ENCODE measurements at regions not wholly inside any gene's neighbourhood (a gene's known extent, or its start where the extent isn't known, plus 50 kb on each side); places are given as distances from the start of the nearest gene placed in this dataset.
"Not testable (repeated sequence)": the region's sequence is repeated elsewhere in the genome, so short reads cannot be mapped to it uniquely, and the experiment has no call there.

DNA sequence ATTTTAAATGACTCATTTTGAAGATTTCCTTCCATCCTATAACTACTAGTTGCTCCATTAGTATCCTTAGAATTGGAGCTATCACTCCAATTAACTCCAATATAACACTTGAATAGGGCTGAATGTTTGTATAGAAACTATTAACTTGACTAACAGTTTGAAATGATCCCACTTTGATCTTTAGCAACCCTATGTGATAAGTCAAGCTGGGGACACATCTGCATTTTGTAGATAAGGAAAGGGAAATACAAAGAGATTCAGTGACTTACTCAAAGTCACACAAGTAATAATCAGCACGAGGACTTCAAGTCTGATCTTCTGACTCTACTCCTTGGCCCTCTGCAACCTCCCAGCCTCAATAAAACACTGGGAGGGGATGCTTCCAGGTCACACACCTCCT lies 101.1 kb downstream of the TMEM215 start (continued):
- TF ChIP-seq POLR2AphosphoS5 (IDR thresholded peaks at IDR 0.05; ENCODE audit: low read depth): no peak
- TF ChIP-seq EZH2 (IDR thresholded peaks at IDR 0.05; ENCODE audit: low read depth, unreplicated experiment): no peak
- TF ChIP-seq CREB1 (CRISPR knock-in tag; IDR thresholded peaks at IDR 0.05; ENCODE audit: low read depth): no peak
- TF ChIP-seq ZNF331 (CRISPR knock-in tag; IDR thresholded peaks at IDR 0.05; ENCODE audit: low read depth): no peak
- TF ChIP-seq, protein P1, sequence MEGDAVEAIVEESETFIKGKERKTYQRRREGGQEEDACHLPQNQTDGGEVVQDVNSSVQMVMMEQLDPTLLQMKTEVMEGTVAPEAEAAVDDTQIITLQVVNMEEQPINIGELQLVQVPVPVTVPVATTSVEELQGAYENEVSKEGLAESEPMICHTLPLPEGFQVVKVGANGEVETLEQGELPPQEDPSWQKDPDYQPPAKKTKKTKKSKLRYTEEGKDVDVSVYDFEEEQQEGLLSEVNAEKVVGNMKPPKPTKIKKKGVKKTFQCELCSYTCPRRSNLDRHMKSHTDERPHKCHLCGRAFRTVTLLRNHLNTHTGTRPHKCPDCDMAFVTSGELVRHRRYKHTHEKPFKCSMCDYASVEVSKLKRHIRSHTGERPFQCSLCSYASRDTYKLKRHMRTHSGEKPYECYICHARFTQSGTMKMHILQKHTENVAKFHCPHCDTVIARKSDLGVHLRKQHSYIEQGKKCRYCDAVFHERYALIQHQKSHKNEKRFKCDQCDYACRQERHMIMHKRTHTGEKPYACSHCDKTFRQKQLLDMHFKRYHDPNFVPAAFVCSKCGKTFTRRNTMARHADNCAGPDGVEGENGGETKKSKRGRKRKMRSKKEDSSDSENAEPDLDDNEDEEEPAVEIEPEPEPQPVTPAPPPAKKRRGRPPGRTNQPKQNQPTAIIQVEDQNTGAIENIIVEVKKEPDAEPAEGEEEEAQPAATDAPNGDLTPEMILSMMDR (conservative IDR thresholded peaks at IDR 0.05; ENCODE audit: low read depth in 2 of 2): no peak
- TF ChIP-seq EZH2phosphoT487 (IDR thresholded peaks at IDR 0.05; ENCODE audit: unreplicated experiment): no peak
- TF ChIP-seq STAT1 (IDR thresholded peaks at IDR 0.05; ENCODE audit: unreplicated experiment): no peak
- TF ChIP-seq, protein P2, sequence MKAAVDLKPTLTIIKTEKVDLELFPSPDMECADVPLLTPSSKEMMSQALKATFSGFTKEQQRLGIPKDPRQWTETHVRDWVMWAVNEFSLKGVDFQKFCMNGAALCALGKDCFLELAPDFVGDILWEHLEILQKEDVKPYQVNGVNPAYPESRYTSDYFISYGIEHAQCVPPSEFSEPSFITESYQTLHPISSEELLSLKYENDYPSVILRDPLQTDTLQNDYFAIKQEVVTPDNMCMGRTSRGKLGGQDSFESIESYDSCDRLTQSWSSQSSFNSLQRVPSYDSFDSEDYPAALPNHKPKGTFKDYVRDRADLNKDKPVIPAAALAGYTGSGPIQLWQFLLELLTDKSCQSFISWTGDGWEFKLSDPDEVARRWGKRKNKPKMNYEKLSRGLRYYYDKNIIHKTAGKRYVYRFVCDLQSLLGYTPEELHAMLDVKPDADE (IDR thresholded peaks at IDR 0.05): no peak
- TF ChIP-seq, protein P3, sequence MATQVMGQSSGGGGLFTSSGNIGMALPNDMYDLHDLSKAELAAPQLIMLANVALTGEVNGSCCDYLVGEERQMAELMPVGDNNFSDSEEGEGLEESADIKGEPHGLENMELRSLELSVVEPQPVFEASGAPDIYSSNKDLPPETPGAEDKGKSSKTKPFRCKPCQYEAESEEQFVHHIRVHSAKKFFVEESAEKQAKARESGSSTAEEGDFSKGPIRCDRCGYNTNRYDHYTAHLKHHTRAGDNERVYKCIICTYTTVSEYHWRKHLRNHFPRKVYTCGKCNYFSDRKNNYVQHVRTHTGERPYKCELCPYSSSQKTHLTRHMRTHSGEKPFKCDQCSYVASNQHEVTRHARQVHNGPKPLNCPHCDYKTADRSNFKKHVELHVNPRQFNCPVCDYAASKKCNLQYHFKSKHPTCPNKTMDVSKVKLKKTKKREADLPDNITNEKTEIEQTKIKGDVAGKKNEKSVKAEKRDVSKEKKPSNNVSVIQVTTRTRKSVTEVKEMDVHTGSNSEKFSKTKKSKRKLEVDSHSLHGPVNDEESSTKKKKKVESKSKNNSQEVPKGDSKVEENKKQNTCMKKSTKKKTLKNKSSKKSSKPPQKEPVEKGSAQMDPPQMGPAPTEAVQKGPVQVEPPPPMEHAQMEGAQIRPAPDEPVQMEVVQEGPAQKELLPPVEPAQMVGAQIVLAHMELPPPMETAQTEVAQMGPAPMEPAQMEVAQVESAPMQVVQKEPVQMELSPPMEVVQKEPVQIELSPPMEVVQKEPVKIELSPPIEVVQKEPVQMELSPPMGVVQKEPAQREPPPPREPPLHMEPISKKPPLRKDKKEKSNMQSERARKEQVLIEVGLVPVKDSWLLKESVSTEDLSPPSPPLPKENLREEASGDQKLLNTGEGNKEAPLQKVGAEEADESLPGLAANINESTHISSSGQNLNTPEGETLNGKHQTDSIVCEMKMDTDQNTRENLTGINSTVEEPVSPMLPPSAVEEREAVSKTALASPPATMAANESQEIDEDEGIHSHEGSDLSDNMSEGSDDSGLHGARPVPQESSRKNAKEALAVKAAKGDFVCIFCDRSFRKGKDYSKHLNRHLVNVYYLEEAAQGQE (IDR thresholded peaks at IDR 0.05; ENCODE audit: unreplicated experiment): no peak

DNA sequence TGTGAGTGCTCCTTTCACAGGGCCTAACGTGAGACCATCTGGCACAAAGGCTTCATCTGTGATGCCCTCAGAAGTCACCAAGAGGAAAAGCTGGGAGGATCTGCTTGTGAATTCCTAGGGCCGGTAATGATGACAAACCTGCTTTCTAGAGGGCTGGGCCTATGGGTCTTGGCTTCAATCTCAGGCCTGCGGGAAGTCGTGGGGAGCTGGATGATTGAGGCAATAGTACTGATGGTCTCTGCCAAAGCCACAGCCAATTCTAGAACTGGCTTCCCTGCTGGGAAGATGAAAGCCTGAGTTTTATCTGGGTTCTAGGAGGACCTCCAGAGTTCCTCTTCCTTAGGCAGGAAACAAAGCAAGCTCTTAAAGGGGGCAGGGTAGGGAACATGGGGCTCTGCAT lies 102.7 kb downstream of the TMEM215 start:
- H3K36me3 Mint-ChIP-seq (ENCODE audit: low read depth): no peaks in the 10 kb centered on the region
- TF ChIP-seq, protein P1 (conservative IDR thresholded peaks at IDR 0.05; ENCODE audit: low read depth in 2 of 2): no peak
- no peak for TF ChIP-seq POLR2AphosphoS5 (IDR thresholded peaks at IDR 0.05; ENCODE audit: low read depth)
- TF ChIP-seq, protein P2 (IDR thresholded peaks at IDR 0.05): no peak

DNA sequence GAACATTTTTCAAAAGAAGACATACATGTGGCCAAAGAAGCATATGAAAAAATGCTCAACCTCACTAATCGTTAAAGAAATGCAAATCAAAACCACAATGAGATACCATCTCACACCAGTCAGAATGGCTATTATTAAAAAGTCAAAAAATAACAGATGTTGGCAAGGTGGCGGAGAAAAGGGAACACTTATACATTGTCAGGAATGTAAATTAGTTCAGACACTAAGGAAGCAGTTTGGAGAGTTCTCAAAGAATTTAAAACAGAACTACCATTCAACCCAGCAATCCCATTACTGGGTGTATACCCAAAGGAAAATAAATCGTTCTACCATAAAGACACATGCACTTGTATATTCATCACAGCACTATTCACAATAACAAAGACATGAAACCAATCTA lies 106.9 kb downstream of the APTX start:
- not testable (repeated sequence) for H3K4me3 ChIP-seq; H3K27me3 ChIP-seq (ENCODE audit: insufficient read depth); DNase-seq (ENCODE audit: low spot score); H3K9me2 ChIP-seq (ENCODE audit: insufficient read depth); H2AFZ ChIP-seq; H3K27me3 Mint-ChIP-seq (ENCODE audit: insufficient read depth, low read depth, poor library complexity); ATAC-seq; H3K36me3 Mint-ChIP-seq (ENCODE audit: low read depth); H3K4me3 Mint-ChIP-seq; H3K4me1 Mint-ChIP-seq; H3K79me2 ChIP-seq (replicated peaks; ENCODE audit: insufficient read depth); H3K4me1 ChIP-seq (ENCODE audit: insufficient read depth); H3K36me3 ChIP-seq (ENCODE audit: insufficient read depth); H3K27ac Mint-ChIP-seq; H3F3A ChIP-seq (replicated peaks; ENCODE audit: low read depth); H3K4me2 ChIP-seq; H3K27ac ChIP-seq (ENCODE audit: low read depth); H4K20me1 ChIP-seq (replicated peaks; ENCODE audit: insufficient read depth)
- H3K9me3 Mint-ChIP-seq: peaks cover 13% of the 10 kb centered on the region; the same call in 2 of the 3 replicates

More for the DNA sequence above, 102.7 kb downstream of the TMEM215 start:
- no peak for DNase-seq (ENCODE audit: low spot score)
- Histone ChIP-seq H3K36me3 (ENCODE audit: insufficient read depth) (no peaks in the 10 kb centered on the region), H3K4me1 (ENCODE audit: insufficient read depth) (no peaks in the 10 kb centered on the region), H3K9me2 (ENCODE audit: insufficient read depth) (peaks cover 8% of the 10 kb centered on the region; the same call in 1 of the 2 replicates), H3K4me2 (no peak overlapping the region), H3K4me3 (no peak overlapping the region), H3K79me2 (replicated peaks; ENCODE audit: insufficient read depth) (no peaks in the 10 kb centered on the region), H3K27ac (ENCODE audit: low read depth) (no peak overlapping the region), H4K20me1 (replicated peaks; ENCODE audit: insufficient read depth) (no peaks in the 10 kb centered on the region), H2AFZ (no peak overlapping the region), H3F3A (replicated peaks; ENCODE audit: low read depth) (no peaks in the 10 kb centered on the region), H3K27me3 (ENCODE audit: insufficient read depth) (no peaks in the 10 kb centered on the region)
- Mint-ChIP-seq H3K27me3 (ENCODE audit: insufficient read depth, low read depth, poor library complexity) (peaks cover 2% of the 10 kb centered on the region), H3K4me1 (no peaks in the 10 kb centered on the region; the same call in 2 of the 3 replicates), H3K4me3 (no peak overlapping the region), H3K27ac (no peak overlapping the region), H3K9me3 (no peaks in the 10 kb centered on the region)
- ATAC-seq: no peak

Data from GM23338 (cell line).